ENCODE measurements at regions not wholly inside any gene's neighbourhood (a gene's known extent, or its start where the extent isn't known, plus 50 kb on each side); places are given as distances from the start of the nearest gene placed in this dataset.

DNA sequence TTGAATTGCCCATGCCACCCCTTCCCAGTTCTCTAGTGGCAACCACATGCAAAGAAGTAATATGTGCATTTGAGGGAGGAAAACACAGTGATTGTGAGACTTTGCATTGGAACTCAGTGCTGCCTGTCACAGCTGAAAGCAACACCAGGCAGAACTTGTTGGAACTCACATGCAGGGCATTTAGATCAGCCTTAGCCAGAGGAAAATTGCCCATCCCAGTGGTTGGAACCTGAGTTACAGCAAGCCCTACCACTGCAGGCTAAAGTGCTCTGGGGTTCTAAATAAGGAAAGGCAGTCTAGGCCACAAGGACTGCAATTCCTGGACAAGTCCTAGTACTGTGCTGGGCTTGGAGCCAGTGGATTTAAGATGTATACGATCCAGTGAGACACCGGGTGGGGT, 245.3 kb upstream of the UFL1 start:
- Histone ChIP-seq H3K27ac (ENCODE audit: low read depth, low read length, severe bottlenecking) (no peak overlapping the region), H3K9me3 (ENCODE audit: control insufficient read depth, low read length) (no peaks in the 10 kb centered on the region), H3K4me1 (ENCODE audit: control insufficient read depth, insufficient read depth, low read length, poor library complexity, severe bottlenecking) (no peaks in the 10 kb centered on the region), H3K36me3 (ENCODE audit: control insufficient read depth, insufficient read depth, low read length) (no peaks in the 10 kb centered on the region), H3K4me3 (ENCODE audit: extremely low read depth, insufficient read depth, low read length, poor library complexity, severe bottlenecking) (no peak overlapping the region)
- WGBS, 2 experiments (ENCODE audit: insufficient coverage in 2 of 2), result no CpG with 5 or more reads among the region's 2 CpGs

- Histone ChIP-seq H3K4me1 (ENCODE audit: control insufficient read depth, insufficient read depth, low read length, poor library complexity, severe bottlenecking) (no peaks in the 10 kb centered on the region), H3K27ac (ENCODE audit: low read depth, low read length, severe bottlenecking) (no peak overlapping the region), H3K36me3 (ENCODE audit: control insufficient read depth, insufficient read depth, low read length) (no peaks in the 10 kb centered on the region), H3K9me3 (ENCODE audit: control insufficient read depth, low read length) (no peaks in the 10 kb centered on the region), H3K4me3 (ENCODE audit: extremely low read depth, insufficient read depth, low read length, poor library complexity, severe bottlenecking) (no peak overlapping the region)
Measured at GRCh38 chr6:96276856-96277255, 244.8 kb upstream of the UFL1 start.

GRCh38 chr6:96279084-96279483, 242.5 kb upstream of the UFL1 start:
- H3K27ac ChIP-seq (ENCODE audit: low read depth, low read length, severe bottlenecking), result no peak overlapping the region
- no peaks in the 10 kb centered on the region for H3K36me3 ChIP-seq (ENCODE audit: control insufficient read depth, insufficient read depth, low read length)
- H3K4me1 ChIP-seq (ENCODE audit: control insufficient read depth, insufficient read depth, low read length, poor library complexity, severe bottlenecking), result no peaks in the 10 kb centered on the region
- H3K9me3 ChIP-seq (ENCODE audit: control insufficient read depth, low read length), result no peaks in the 10 kb centered on the region
- WGBS, 2 experiments (ENCODE audit: insufficient coverage in 2 of 2), result 100% methylated on average over 1 of the region's 1 CpG
- no peak overlapping the region for H3K4me3 ChIP-seq (ENCODE audit: extremely low read depth, insufficient read depth, low read length, poor library complexity, severe bottlenecking)

DNA sequence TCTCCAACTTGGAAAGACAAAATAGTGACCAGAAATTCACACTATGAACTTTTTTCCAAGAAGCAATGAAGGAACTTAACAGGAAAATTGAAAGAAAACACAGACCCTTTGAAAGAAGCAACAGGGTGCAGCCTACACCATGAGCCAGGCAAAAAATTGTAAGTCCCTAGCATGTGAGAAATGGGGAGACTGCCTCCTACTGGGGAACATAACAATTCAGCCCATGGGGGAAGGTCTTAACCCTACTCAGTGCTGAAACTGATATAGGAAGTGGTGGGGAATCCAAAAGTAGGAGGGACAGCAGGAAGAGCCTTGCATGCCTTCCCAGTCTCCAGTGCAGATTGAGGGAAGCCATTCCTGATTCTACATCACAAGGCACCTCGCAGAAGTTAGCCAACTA, 235.1 kb upstream of the UFL1 start:
- no peak overlapping the region for H3K27ac ChIP-seq (ENCODE audit: low read depth, low read length, severe bottlenecking)
- no CpG with 5 or more reads among the region's 1 CpG for WGBS, 2 experiments (ENCODE audit: insufficient coverage in 2 of 2)
- no peaks in the 10 kb centered on the region for H3K9me3 ChIP-seq (ENCODE audit: control insufficient read depth, low read length)
- H3K4me1 ChIP-seq (ENCODE audit: control insufficient read depth, insufficient read depth, low read length, poor library complexity, severe bottlenecking), result no peaks in the 10 kb centered on the region
- H3K4me3 ChIP-seq (ENCODE audit: extremely low read depth, insufficient read depth, low read length, poor library complexity, severe bottlenecking), result no peak overlapping the region
- no peaks in the 10 kb centered on the region for H3K36me3 ChIP-seq (ENCODE audit: control insufficient read depth, insufficient read depth, low read length)

DNA sequence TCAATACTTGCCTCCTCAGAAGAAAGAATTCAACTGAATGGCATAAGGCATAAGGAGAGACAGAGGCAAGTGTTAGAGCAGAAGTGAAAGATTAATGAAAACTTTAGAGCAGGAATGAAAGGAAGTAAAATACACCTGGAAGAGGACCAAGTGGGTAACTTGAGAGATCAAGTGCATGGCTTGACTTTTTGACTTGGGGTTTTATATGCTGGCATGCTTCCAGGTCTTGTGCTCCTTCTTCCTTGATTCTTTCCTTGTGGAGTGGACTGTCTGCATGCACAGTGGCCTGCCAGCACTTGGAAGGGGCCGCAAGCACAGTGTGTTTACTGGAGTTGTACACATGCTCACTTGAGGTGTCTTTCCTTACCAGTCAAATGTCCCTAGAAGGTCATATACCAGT, 222.1 kb upstream of the UFL1 start:
- 100% methylated on average over 1 of the region's 1 CpG; no CpG with 5 or more reads in 1 of the 2 experiments for WGBS, 2 experiments (ENCODE audit: insufficient coverage in 2 of 2)
- Histone ChIP-seq H3K4me3 (ENCODE audit: extremely low read depth, insufficient read depth, low read length, poor library complexity, severe bottlenecking) (no peak overlapping the region), H3K36me3 (ENCODE audit: control insufficient read depth, insufficient read depth, low read length) (no peaks in the 10 kb centered on the region), H3K4me1 (ENCODE audit: control insufficient read depth, insufficient read depth, low read length, poor library complexity, severe bottlenecking) (peaks cover 8% of the 10 kb centered on the region), H3K27ac (ENCODE audit: low read depth, low read length, severe bottlenecking) (no peak overlapping the region), H3K9me3 (ENCODE audit: control insufficient read depth, low read length) (no peaks in the 10 kb centered on the region)

- Histone ChIP-seq H3K9me3 (ENCODE audit: control insufficient read depth, low read length) (no peaks in the 10 kb centered on the region), H3K4me1 (ENCODE audit: control insufficient read depth, insufficient read depth, low read length, poor library complexity, severe bottlenecking) (peaks cover 8% of the 10 kb centered on the region), H3K36me3 (ENCODE audit: control insufficient read depth, insufficient read depth, low read length) (no peaks in the 10 kb centered on the region), H3K27ac (ENCODE audit: low read depth, low read length, severe bottlenecking) (peak overlapping the region; percentile 73), H3K4me3 (ENCODE audit: extremely low read depth, insufficient read depth, low read length, poor library complexity, severe bottlenecking) (no peak overlapping the region)
- 80 to 95% methylated on average over 1 to 2 of the region's 3 CpGs for WGBS, 2 experiments (ENCODE audit: insufficient coverage in 2 of 2)
Measured at GRCh38 chr6:96301023-96301422, 220.6 kb upstream of the UFL1 start.

GRCh38 chr6:96301781-96302180, 219.8 kb upstream of the UFL1 start:
- H3K9me3 ChIP-seq (ENCODE audit: control insufficient read depth, low read length), result no peaks in the 10 kb centered on the region
- H3K4me1 ChIP-seq (ENCODE audit: control insufficient read depth, insufficient read depth, low read length, poor library complexity, severe bottlenecking), result peaks cover 8% of the 10 kb centered on the region
- no peak overlapping the region for H3K4me3 ChIP-seq (ENCODE audit: extremely low read depth, insufficient read depth, low read length, poor library complexity, severe bottlenecking)
- 60% methylated on average over 1 of the region's 2 CpGs; no CpG with 5 or more reads in 1 of the 2 experiments for WGBS, 2 experiments (ENCODE audit: insufficient coverage in 2 of 2)
- H3K36me3 ChIP-seq (ENCODE audit: control insufficient read depth, insufficient read depth, low read length), result no peaks in the 10 kb centered on the region
- H3K27ac ChIP-seq (ENCODE audit: low read depth, low read length, severe bottlenecking), result peak overlapping the region; percentile 73

- Histone ChIP-seq H3K36me3 (ENCODE audit: control insufficient read depth, insufficient read depth, low read length) (no peaks in the 10 kb centered on the region), H3K4me1 (ENCODE audit: control insufficient read depth, insufficient read depth, low read length, poor library complexity, severe bottlenecking) (peaks cover 8% of the 10 kb centered on the region), H3K4me3 (ENCODE audit: extremely low read depth, insufficient read depth, low read length, poor library complexity, severe bottlenecking) (no peak overlapping the region), H3K27ac (ENCODE audit: low read depth, low read length, severe bottlenecking) (no peak overlapping the region), H3K9me3 (ENCODE audit: control insufficient read depth, low read length) (no peaks in the 10 kb centered on the region)
- 94 to 97% methylated on average over 3 of the region's 3 CpGs for WGBS, 2 experiments (ENCODE audit: insufficient coverage in 2 of 2)
Measured at GRCh38 chr6:96302991-96303390, 218.6 kb upstream of the UFL1 start.

GRCh38 chr6:96304997-96305396, 216.6 kb upstream of the UFL1 start:
- Histone ChIP-seq H3K4me3 (ENCODE audit: extremely low read depth, insufficient read depth, low read length, poor library complexity, severe bottlenecking) (no peak overlapping the region), H3K9me3 (ENCODE audit: control insufficient read depth, low read length) (no peaks in the 10 kb centered on the region), H3K27ac (ENCODE audit: low read depth, low read length, severe bottlenecking) (no peak overlapping the region), H3K4me1 (ENCODE audit: control insufficient read depth, insufficient read depth, low read length, poor library complexity, severe bottlenecking) (peaks cover 8% of the 10 kb centered on the region), H3K36me3 (ENCODE audit: control insufficient read depth, insufficient read depth, low read length) (no peaks in the 10 kb centered on the region)
- 91% methylated on average over 1 of the region's 2 CpGs; no CpG with 5 or more reads in 1 of the 2 experiments for WGBS, 2 experiments (ENCODE audit: insufficient coverage in 2 of 2)

GRCh38 chr6:96330884-96331283, 190.7 kb upstream of the UFL1 start:
- no peak overlapping the region for H3K27ac ChIP-seq (ENCODE audit: low read depth, low read length, severe bottlenecking)
- H3K4me3 ChIP-seq (ENCODE audit: extremely low read depth, insufficient read depth, low read length, poor library complexity, severe bottlenecking), result no peak overlapping the region
- H3K9me3 ChIP-seq (ENCODE audit: control insufficient read depth, low read length), result no peaks in the 10 kb centered on the region
- no peaks in the 10 kb centered on the region for H3K36me3 ChIP-seq (ENCODE audit: control insufficient read depth, insufficient read depth, low read length)
- H3K4me1 ChIP-seq (ENCODE audit: control insufficient read depth, insufficient read depth, low read length, poor library complexity, severe bottlenecking), result no peaks in the 10 kb centered on the region
- WGBS, 2 experiments (ENCODE audit: insufficient coverage in 2 of 2), result no CpG with 5 or more reads among the region's 1 CpG

- no CpG with 5 or more reads among the region's 4 CpGs for WGBS, 2 experiments (ENCODE audit: insufficient coverage in 2 of 2)
- H3K4me3 ChIP-seq (ENCODE audit: extremely low read depth, insufficient read depth, low read length, poor library complexity, severe bottlenecking), result no peak overlapping the region
- H3K36me3 ChIP-seq (ENCODE audit: control insufficient read depth, insufficient read depth, low read length), result no peaks in the 10 kb centered on the region
- H3K27ac ChIP-seq (ENCODE audit: low read depth, low read length, severe bottlenecking), result no peak overlapping the region
- H3K9me3 ChIP-seq (ENCODE audit: control insufficient read depth, low read length), result no peaks in the 10 kb centered on the region
- no peaks in the 10 kb centered on the region for H3K4me1 ChIP-seq (ENCODE audit: control insufficient read depth, insufficient read depth, low read length, poor library complexity, severe bottlenecking)
Measured at GRCh38 chr6:96340164-96340563, 181.4 kb upstream of the UFL1 start.

GRCh38 chr6:96345501-96345900, 176.1 kb upstream of the UFL1 start:
- no peaks in the 10 kb centered on the region for H3K9me3 ChIP-seq (ENCODE audit: control insufficient read depth, low read length)
- no peaks in the 10 kb centered on the region for H3K4me1 ChIP-seq (ENCODE audit: control insufficient read depth, insufficient read depth, low read length, poor library complexity, severe bottlenecking)
- no peak overlapping the region for H3K27ac ChIP-seq (ENCODE audit: low read depth, low read length, severe bottlenecking)
- no peaks in the 10 kb centered on the region for H3K36me3 ChIP-seq (ENCODE audit: control insufficient read depth, insufficient read depth, low read length)
- no peak overlapping the region for H3K4me3 ChIP-seq (ENCODE audit: extremely low read depth, insufficient read depth, low read length, poor library complexity, severe bottlenecking)
- WGBS, 2 experiments (ENCODE audit: insufficient coverage in 2 of 2), result no CpG with 5 or more reads among the region's 3 CpGs
